GM21528 (cell line): ENCODE measurements at regions not wholly inside any gene's neighbourhood (a gene's known extent, or its start where the extent isn't known, plus 50 kb on each side); places are given as distances from the start of the nearest gene placed in this dataset.
"Not testable (repeated sequence)": the region's sequence is repeated elsewhere in the genome, so short reads cannot be mapped to it uniquely, and the experiment has no call there.

Experiments
- ATAC-seq: cut with Tn5 transposase; IDR thresholded peaks from one replicate; pipeline ENCODE4 v1.9.1; 2021; ENCODE audit warnings: mild to moderate bottlenecking, moderate library complexity; ENCODE audit not compliant: unreplicated experiment, low FRiP score

DNA sequence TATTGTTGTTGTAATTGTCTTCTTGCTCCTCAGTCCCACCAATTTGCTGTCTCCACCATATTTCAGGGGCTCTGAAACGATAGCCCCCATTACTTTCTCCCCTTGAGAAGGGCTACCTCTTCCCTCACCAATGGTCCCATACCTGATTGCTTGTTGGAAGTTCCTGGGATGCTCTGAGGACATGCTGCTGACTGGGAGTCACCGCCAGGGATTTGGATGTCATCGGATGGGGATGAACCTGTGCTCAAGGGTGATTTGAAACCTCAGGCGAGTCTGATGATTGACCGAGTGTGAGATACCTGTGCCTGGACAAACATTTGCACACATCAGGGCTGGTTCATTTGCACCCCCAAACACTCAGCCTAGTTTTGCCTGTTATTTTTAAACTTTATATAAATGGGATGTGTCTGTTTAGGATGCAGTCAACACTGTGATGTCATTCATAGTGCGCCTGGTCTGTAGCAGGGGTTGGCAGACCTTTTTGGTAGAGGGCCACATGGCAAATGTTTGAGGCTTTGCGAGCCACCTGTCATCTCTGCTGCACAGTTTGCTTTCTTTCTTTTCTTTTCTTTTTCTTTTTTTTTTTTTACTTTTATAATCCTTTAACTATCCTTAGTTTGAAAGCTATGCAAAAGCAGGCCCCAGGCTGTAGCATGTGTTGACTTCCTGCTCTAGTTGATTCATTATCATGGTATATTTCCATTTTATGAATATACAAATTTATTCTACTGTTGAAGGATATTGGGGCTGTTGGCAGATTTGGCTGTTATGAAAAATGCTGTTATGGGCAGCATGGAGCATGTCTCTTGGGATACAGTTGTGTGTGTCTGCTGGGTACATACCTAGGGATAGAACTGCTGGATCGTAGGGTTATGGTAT, 118.5 kb upstream of the PHACTR3 start:
- ATAC-seq, result no peak

DNA sequence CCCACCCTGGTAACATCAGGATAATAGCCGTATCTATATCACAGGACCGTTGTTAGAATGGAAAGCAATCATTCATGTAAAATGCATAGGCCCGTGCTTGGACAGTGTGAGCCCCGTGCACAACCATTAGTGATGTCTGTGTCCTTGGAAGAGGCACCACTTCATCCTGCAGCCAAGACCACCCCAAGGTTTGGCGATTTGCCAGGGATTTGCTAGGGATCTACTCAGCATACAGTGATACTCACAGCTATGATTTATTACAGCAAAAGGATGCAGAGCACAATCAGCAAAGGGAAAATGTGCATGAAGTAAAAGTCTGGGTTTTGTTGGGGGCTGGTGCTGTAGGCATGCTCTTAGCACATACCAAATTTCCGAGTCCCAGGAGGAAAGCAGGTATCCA, 115.9 kb upstream of the PHACTR3 start:
- ATAC-seq, result not testable (repeated sequence)

DNA sequence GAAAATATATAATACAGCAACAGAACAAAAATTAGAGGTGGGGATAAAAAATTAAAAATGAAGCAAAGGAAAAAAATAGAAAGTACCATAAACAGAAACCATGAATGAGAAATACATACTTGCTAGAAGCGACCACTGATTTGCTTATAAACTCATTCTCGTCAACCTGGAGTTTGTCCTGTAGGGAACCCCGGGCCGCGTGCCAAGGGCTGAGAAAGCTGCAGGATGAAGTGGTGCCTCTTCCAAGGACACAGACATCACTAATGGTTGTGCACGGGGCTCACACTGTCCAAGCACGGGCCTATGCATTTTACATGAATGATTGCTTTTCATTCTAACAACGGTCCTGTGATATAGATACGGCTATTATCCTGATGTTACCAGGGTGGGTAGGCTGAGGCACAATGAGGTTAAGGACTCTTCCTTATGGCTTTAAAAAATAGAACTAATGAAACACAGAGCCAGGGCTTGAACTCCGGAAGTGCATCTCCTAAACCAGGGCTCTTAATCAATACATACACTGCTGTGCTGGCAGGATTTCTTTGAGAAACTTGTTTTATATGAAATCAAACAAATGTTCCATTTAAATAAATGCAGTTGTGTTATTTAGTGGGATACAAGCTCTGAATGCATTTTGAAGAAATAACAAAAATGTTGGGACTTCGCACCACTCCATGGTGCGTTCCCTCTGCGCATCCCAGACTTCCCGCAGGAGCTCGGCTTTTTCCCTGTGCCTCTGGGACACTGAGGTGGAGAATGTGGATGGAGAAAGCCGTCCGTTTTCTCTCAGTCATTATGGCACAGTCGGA, 113.9 kb upstream of the PHACTR3 start:
- ATAC-seq, result not testable (repeated sequence)

DNA sequence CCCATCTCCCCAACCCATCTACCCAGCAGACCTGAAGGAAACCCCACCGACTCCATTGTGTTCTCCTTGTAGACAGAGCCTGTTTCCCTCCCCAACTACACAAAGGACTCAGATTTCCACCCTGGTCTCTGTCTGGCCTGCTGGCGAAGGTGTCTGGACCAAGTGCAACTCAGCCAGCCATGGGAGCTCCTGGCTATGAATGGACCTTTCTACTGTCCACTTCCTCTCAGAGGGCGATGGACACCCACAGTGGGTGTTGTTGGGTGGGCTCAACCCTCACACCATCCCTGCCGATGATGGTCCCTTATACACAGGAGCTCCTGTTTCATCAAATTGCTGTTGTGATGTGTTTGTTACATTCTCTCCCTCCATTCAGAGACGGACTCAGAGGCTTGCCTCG, 112.5 kb upstream of the PHACTR3 start:
- ATAC-seq, result no peak

DNA sequence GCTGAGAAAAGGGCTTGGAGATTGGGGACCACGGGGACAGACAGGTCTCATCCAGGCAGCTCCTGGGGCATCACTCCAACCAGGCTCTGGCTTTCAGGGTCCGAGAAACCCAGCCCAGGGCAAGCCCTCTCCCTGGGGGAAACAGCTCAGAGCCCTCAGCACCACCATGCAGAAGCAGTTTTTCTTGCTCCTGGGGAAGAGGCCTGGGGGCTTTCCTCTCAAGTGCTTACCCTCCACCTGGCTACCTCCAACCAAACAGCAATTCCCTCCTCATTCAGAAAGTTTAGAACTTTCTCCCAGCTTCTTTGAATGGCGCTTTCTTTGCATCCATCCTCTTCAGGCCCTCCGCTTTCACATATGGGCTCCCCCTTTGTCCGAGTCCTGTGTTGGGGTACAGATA, 110.4 kb upstream of the PHACTR3 start:
- ATAC-seq, result no peak

DNA sequence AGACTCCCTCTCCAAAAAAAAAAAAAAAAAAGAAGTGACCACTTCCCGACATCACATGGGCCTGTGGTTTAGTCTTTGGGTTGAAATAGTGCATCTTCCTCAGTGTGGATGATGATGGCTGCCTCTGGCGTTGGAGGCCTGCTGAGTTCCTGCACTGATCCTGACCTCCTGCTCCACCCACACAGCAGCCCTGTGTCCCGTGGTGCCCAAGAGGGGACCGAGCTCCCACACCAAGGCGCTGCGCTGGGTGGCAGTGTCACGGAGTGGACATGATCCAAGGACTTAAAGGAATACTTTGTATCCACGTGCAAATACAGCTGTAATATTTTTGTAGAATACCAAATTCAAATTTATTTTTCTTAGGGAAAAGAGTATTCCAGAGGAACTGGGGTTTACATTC, 109.2 kb upstream of the PHACTR3 start:
- no peak for ATAC-seq

DNA sequence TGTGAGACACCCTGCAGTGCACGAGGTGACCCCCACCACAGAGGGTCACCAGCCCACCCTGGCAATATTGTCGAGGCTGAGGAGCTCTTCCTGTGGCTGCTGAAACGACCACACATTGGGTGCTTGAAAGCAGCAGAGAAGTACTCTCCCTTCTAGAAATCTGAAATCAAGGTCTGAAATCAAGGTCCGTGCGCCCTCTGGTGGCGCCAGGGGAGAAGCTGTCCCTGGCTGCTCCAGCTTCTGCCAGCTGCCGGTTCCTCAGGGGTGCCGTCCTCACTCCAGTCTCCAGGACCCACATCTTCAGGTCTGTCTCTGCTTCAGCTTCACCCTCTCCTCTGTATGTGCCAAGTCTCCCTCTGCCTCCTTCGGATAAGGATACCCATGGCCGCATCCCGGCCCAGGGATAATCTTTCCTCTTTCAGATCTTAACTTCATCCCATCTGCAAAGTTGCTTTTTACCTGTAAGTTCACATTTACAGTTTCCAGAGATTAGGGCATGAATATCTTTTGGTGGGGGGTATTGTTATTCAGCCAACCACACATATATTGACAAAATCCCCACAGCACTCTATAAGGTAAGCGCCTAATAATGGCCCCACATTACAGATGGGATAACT, 108.3 kb upstream of the PHACTR3 start:
- ATAC-seq, result no peak

DNA sequence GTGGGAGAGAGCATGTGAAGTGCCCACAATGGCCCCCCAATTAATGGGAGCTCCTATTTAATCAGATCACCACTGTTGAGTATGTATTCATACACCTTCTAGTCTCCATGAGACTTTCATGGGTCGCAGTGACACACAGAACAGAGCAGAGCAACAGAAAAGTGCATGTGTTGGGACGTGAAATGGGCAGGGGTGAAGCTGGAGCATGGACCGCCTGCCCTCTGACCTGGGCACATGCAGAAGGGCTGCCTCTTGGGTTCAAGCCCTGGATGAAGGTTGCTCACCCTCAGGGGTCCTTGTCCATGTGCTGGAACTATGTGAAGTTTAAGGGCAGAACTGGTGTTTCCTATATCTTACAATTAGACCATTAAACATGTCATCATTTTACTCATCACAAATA, 106.0 kb upstream of the PHACTR3 start:
- ATAC-seq, result no peak

DNA sequence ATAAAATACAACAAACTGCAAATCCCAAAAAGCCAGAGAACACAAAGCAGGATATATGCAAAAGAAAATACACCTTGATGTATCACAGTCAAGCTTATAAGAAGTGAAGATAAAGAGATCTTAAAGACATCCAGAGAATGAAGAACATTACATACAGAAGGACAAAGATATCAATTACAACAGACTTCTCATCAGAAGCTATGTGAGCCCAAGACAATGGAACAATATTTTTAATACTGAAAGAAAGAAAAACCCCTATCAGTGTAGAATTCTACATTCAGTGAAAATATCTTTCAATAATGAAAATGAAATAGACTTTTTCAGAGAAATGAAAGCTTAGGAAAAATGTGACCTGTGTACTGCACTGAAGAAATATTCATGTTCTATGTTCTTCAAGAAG, 104.5 kb upstream of the PHACTR3 start:
- ATAC-seq, result no peak

DNA sequence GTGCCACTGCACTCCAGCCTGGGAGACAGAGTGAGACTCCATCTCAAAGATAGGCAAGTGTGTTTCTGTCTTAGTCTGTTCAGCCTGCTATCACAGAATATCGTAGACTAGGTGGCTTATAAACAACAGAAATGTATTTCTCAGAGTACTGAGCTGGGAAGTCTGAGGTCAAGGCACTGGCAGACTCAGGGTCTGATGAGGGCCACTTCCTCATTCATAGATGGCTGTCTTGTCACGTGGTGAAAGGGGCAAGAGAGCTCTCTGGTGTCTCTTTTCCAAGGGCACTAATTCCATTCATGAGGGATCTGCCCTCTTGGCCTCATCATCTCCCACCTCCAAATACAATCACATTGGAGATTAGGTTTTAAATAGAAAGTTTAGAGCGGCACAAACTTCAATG, 95.6 kb upstream of the PHACTR3 start:
- no peak for ATAC-seq

DNA sequence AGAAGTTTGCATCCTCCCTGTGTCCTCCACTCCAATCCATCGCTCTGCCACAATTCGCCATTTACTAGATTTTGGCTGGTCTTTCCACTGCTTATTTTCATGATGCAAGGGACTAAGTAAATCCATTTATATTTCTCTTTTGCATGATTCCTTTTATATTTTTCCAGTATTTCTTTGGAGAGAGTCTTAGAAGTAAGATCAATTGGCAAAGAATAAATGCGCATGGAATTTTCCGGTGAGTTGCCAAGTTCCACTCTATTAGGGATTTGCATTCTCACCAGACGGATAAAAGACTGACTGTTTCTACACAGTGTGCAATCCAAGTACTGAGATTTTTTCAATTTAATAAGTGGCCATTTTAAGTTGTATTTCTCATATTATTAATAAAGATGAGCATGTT, 91.7 kb upstream of the PHACTR3 start:
- no peak for ATAC-seq

DNA sequence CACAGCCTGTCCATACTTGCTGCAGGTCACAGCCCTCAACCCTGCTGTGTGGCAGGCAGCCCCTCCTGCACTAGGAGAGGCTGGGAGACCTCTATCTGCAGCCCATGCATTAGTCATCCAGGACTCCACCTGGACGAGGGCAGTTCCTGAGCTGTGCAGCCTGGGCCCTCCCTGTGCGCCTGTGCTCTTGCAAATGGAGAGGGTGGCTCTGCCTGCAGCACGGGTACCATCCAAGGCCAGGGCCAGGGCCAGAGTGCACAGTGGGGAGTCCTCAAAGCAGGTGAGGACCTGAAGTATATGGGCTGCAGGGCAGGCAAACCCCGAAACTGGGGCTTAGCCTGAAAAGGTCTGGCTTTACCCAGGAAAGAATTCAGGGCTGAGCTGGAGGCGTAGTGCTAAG, 89.8 kb upstream of the PHACTR3 start:
- no peak for ATAC-seq

DNA sequence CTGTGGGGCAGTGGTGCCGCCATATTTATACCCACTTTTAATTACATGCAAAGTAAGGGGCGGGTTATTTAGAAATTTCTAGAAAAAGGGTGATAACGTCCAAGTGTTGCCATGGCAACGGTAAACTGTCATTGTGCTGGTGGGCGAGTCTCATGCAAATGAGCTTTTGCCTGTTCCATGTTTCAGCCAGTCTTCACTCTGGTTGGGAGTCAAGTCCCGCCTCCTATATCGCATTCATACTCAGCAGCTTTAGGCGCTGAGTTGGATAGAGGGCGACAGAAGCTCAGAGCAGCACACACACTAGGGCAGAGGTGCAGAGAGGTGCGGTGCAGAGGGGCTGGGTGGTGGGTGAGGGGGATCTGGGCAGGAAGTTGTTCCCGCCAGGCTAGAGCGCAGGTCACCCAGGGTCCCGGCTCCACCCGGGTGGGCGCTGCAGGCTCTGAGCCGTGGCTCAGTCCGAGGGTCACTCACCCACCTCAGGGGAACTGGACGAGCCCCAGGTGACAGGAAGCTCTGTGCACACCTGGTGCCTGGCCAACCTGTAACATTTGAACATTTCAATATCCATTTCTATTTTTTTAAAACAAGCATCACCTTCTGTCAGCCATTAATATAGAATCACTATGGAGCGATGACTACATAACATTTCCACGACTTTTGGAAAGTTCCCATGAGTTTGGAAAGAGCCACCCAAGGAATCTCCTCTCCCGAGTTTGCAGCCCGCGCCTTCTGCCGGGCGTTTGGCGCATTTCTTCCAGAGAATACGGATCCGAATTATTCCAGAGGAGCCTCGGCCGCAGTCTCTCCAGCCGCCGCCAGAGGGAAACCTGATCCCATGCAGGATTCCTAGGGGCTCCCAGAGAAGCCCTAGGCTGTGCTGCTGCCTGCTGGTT, 89.1 kb upstream of the PHACTR3 start:
- no peak for ATAC-seq

DNA sequence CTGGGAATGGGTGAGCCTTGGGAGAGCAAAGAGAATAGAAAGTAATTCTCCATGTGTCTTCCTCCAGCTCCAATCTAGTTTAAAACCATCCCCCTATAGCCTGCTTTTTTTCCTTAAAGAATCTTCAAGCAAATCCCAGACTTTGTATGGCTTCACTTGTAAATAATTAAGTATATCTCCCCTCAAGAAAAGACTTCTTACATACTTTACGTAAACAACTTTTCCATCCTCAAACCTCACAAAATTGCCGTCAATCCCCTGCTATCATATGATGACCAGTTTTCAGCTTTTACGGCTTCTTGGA, 88.5 kb upstream of the PHACTR3 start:
- no peak for ATAC-seq

DNA sequence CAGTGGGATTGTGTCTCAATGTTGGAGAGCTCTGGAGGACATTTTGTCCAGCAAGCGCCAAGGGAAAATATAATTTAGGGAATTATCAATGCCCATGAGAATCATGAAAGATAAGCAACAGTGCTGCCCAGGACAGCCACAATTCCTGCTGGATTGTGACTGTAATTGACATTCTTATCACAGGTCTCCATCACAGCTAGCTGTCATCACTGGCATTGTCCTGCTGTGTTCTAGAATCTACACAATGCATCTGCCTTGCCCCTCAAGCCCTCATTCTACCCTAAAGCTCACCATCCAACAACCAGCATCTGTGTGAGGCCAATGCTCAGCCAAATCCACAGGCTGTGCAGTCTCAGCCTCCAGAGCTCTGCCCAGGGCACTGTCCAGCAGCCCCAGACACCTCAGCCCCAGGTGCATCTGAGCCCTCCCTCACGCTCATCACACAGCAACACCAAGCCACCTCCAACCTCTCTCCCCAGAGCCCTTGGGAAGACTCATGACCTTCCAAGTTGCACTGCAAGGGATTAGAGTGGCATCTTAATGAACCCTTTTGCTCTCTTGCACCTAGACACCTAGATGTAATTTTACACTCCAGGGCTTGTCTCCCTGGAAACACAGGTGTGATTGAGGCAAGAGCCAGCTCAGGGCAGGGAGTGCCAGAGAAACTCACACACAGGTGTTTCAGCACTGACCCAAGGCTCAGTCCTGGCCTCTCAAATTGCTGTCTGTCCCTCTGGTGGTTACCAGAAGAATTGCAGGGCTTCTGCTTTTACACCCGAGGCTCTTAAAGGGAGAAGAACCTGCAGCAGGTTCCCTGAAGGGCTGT, 85.2 kb upstream of the PHACTR3 start:
- ATAC-seq, result peak; percentile 79

DNA sequence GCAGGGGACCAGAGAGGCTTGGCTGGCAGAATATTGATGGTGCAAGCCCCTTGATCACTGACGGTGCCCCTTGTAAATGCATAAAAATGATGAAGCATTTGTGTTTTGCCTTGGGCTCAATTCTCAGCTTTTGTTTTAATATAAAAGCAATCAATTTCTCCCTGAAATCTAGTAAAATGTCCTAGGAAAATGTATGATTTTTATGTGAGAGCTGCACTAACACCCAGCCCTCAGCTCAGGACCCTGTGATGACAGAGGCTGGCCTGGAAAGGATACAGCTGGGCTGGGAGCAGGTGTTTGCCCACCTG, 84.7 kb upstream of the PHACTR3 start:
- ATAC-seq, result no peak

DNA sequence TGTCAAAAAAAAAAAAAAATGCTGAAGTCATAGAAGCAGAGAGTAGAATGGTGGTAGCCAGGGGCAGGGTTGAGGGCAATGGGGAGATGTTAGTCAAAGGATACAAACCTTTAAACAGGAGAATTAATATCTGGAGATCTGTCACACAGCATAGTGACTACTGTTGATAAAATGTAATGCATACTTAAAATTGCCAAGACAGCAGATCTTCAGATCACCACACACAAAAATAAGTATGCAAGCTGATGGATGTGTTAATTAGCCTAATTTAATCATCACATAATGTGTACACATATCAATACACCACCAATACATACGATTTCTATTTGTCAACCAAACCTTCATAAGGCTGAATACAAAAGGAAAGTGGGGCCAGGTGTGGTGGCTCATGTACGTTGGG, 83.5 kb upstream of the PHACTR3 start:
- no peak for ATAC-seq

DNA sequence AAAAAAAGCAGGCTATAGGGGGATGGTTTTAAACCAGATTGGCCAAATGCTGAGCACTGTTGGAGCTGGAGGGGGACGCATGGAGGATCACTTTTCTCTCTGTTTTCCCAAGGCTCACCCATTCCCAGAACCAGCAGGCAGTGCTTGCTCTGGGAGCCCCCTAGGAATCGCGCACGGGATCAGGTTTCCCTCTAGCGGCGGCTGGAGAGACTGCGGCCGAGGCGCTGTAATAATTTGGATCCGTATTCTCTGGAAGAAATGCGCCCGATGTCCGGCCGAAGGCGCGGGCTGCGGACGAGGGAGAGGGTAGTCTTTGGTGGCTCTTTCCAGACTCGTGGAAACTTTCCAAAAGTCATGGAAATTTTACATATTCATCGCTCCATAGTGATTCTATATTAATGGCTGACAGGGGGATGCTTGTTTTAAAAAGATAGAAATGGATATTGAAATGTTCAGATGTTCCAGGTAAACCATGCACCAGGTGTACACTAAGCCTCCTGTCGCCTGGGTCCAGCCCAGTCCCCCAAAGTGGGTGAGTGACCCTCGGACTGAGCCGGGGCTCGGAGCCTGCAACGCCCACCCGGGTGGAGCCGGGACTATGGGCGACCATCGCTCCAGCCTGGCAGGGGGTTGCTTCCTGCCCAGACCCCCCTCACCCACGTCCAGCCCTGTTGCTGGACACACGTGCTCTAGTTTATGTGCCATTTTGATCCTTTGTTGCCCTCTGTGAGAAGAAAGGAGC, 78.7 kb upstream of the PHACTR3 start:
- no peak for ATAC-seq
